GM23248 (cell line): ENCODE measurements at regions not wholly inside any gene's neighbourhood (a gene's known extent, or its start where the extent isn't known, plus 50 kb on each side); places are given as distances from the start of the nearest gene placed in this dataset.

Source experiments
- DNase-seq: peaks from one replicate; pipeline ENCODE4 v3.0.0-alpha.2; 2015
- H2AFZ ChIP-seq: fragments of 200-600 bp; sonication (generic); 2 replicates; pipeline ENCODE4 v1.6.1; 2016; ENCODE audit warnings: antibody characterized with exemption
- H3F3A ChIP-seq: fragments of 200-600 bp; sonication (generic); 2 replicates; pipeline ENCODE4 v1.6.1; 2016; ENCODE audit warnings: mild to moderate bottlenecking, antibody characterized with exemption, mixed run types; ENCODE audit not compliant: insufficient read depth
- H3K27ac ChIP-seq: fragments of 200-600 bp; sonication (generic); 2 replicates; pipeline ENCODE4 v1.5.1; 2016; ENCODE audit warnings: mild to moderate bottlenecking
- H3K27me3 ChIP-seq: fragments of 200-600 bp; sonication (generic); replicated peaks from 2 replicates; pipeline ENCODE4 v1.6.1; 2016; ENCODE audit warnings: mild to moderate bottlenecking; ENCODE audit not compliant: insufficient read depth
- H3K36me3 ChIP-seq: fragments of 200-600 bp; sonication (generic); 2 replicates; pipeline ENCODE4 v1.6.1; 2016; ENCODE audit warnings: low read depth, mild to moderate bottlenecking
- H3K4me1 ChIP-seq: fragments of 200-600 bp; sonication (generic); 2 replicates; pipeline ENCODE4 v1.6.1; 2016; ENCODE audit warnings: mild to moderate bottlenecking; ENCODE audit not compliant: insufficient read depth
- H3K4me2 ChIP-seq: fragments of 200-600 bp; sonication (generic); one replicate; pipeline ENCODE4 v1.6.1; 2016; ENCODE audit warnings: mild to moderate bottlenecking; ENCODE audit not compliant: unreplicated experiment
- H3K4me3 ChIP-seq: fragments of 200-600 bp; sonication (generic); 2 replicates; pipeline ENCODE4 v1.5.1; 2016; ENCODE audit warnings: mild to moderate bottlenecking
- H3K79me2 ChIP-seq: fragments of 200-600 bp; sonication (generic); 2 replicates; pipeline ENCODE4 v1.6.1; 2016; ENCODE audit warnings: mild to moderate bottlenecking; ENCODE audit not compliant: insufficient read depth
- H3K9ac ChIP-seq: fragments of 200-600 bp; sonication (generic); 2 replicates; pipeline ENCODE4 v1.6.1; 2016; ENCODE audit warnings: mild to moderate bottlenecking
- H3K9me2 ChIP-seq: fragments of 200-600 bp; sonication (generic); 2 replicates; pipeline ENCODE4 v1.6.1; 2016; ENCODE audit warnings: mixed run types, mild to moderate bottlenecking, moderate library complexity; ENCODE audit not compliant: insufficient read depth
- H3K9me3 ChIP-seq: fragments of 200-600 bp; sonication (generic); one replicate; pipeline ENCODE4 v1.6.1; 2017; ENCODE audit warnings: low read depth
- H4K20me1 ChIP-seq: fragments of 200-600 bp; sonication (generic); 2 replicates; pipeline ENCODE4 v1.6.0; 2016; ENCODE audit not compliant: insufficient read depth
- EZH2 ChIP-seq: fragments of 200-600 bp; sonication (generic); IDR thresholded peaks from 2 replicates; pipeline ENCODE4 v1.6.1; 2018; ENCODE audit warnings: antibody characterized with exemption, mild to moderate bottlenecking; ENCODE audit not compliant: insufficient read depth, poor library complexity, severe bottlenecking
- EZH2phosphoT487 ChIP-seq: fragments of 200-600 bp; sonication (generic); IDR thresholded peaks from 2 replicates; pipeline ENCODE4 v1.6.1; 2018; ENCODE audit warnings: antibody characterized with exemption, moderate library complexity, mild to moderate bottlenecking, low read depth; ENCODE audit not compliant: insufficient read depth
- WGBS, 2 experiments: methylation state at CpG; one replicate each; pipeline ENCODE4 v1.1.6; 2015 to 2017; ENCODE audit warnings: low lambda C conversion rate in 2 of 2, low coverage in 1 of 2; ENCODE audit errors: missing lambda C conversion rate in 2 of 2; 5-methylcytosine and 5-hydroxymethylcytosine counted together
- in situ Hi-C: fragments of 300-500 bp; cut with MboI; formaldehyde crosslinking; loops from 2 replicates; pipeline ENCODE4 v1.15.0; 2020

- H3K27me3 ChIP-seq: no peaks in the 10 kb centered on the region
- H3K9ac ChIP-seq: no peak overlapping the region
- H3K9me3 ChIP-seq: no peaks in the 10 kb centered on the region
- no peak overlapping the region for H2AFZ ChIP-seq
- H3K27ac ChIP-seq: no peak overlapping the region
- no peaks in the 10 kb centered on the region for H3K9me2 ChIP-seq
- 87% methylated on average over 2 of the region's 2 CpGs for WGBS, 2 experiments
- DNase-seq: no peak
- TF ChIP-seq EZH2phosphoT487: no peak
- no peak for TF ChIP-seq EZH2
- in situ Hi-C loops: no loop called here
- no peak overlapping the region for H3K4me3 ChIP-seq
- H3K79me2 ChIP-seq: no peaks in the 10 kb centered on the region
- H3K36me3 ChIP-seq: no peaks in the 10 kb centered on the region
- H4K20me1 ChIP-seq: no peaks in the 10 kb centered on the region
- H3F3A ChIP-seq: no peaks in the 10 kb centered on the region
- H3K4me1 ChIP-seq: peaks cover 5% of the 10 kb centered on the region
- H3K4me2 ChIP-seq: no peak overlapping the region
Observed at GRCh38 chr5:54772684-54773083, 212.7 kb downstream of the ESM1 start.

- no peaks in the 10 kb centered on the region for H3K27me3 ChIP-seq
- no peaks in the 10 kb centered on the region for H3K9me2 ChIP-seq
- H3K4me1 ChIP-seq: peaks cover 5% of the 10 kb centered on the region
- H4K20me1 ChIP-seq: no peaks in the 10 kb centered on the region
- in situ Hi-C loops: no loop called here
- no peak for DNase-seq
- no peaks in the 10 kb centered on the region for H3F3A ChIP-seq
- TF ChIP-seq EZH2phosphoT487 (no peak), EZH2 (no peak)
- 66 to 67% methylated on average over 3 of the region's 3 CpGs for WGBS, 2 experiments
- no peak overlapping the region for H3K4me3 ChIP-seq
- H3K79me2 ChIP-seq: no peaks in the 10 kb centered on the region
- H3K9ac ChIP-seq: no peak overlapping the region
- H3K36me3 ChIP-seq: no peaks in the 10 kb centered on the region
- H2AFZ ChIP-seq: no peak overlapping the region
- no peak overlapping the region for H3K4me2 ChIP-seq
- H3K9me3 ChIP-seq: no peaks in the 10 kb centered on the region
- H3K27ac ChIP-seq: no peak overlapping the region
Observed at GRCh38 chr5:54772231-54772630, 213.2 kb downstream of the ESM1 start.

DNA sequence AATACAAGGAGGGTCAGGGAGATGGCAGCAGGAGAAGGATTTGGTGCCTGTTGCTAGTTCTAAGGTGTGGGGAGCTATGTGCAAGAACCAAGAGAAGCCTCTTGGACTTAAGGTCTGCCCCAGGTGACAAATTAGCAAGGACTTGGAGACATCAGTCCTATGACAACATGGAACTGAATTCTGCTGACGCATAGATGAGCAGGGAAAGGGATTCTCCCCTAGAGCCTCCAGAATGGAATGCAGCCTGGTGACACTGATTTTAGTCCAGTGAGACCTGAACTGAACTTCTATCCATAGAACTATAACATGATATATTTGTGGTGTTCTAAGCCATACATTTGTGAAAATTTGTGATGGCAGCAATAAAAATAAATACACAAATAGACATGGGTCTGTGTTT lies 215.6 kb downstream of the ESM1 start:
- Histone ChIP-seq H3K36me3 (no peaks in the 10 kb centered on the region), H3F3A (no peaks in the 10 kb centered on the region; the same call in 1 of the 2 replicates), H3K79me2 (no peaks in the 10 kb centered on the region), H3K4me2 (no peak overlapping the region), H3K4me1 (peaks cover 4% of the 10 kb centered on the region), H2AFZ (no peak overlapping the region), H3K4me3 (no peak overlapping the region), H4K20me1 (no peaks in the 10 kb centered on the region), H3K27ac (no peak overlapping the region), H3K9me3 (no peaks in the 10 kb centered on the region), H3K9ac (no peak overlapping the region), H3K9me2 (no peaks in the 10 kb centered on the region), H3K27me3 (no peaks in the 10 kb centered on the region)
- WGBS, 2 experiments: 96 to 100% methylated on average over 1 of the region's 1 CpG
- DNase-seq: no peak
- in situ Hi-C loops: no loop called here
- TF ChIP-seq EZH2 (no peak), EZH2phosphoT487 (no peak)

DNA sequence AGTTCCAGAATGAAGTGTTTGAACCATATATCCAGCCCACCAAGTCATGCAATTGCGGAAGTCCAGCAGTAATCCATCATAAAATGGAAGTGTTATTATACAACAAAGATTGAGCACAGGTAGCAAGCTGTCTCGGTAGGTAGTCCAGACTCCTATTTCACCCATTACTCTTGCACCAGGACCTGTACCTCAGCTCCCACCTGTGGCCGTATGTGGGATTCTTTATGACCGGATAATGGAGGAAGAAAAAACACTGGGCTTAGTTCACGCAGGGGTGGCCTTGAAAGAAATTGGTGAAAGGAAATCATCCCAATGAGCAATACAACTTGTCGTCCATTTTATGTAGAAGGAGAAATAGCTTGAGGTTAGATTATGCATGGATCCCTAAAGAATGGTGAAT lies 216.3 kb downstream of the ESM1 start:
- Histone ChIP-seq H3K9me2 (no peaks in the 10 kb centered on the region), H3K4me3 (no peak overlapping the region), H3K9me3 (no peaks in the 10 kb centered on the region), H3K4me2 (no peak overlapping the region), H3K27me3 (no peaks in the 10 kb centered on the region), H3K79me2 (no peaks in the 10 kb centered on the region), H3K4me1 (peaks cover 7% of the 10 kb centered on the region), H3F3A (no peaks in the 10 kb centered on the region; the same call in 1 of the 2 replicates), H4K20me1 (no peaks in the 10 kb centered on the region), H2AFZ (no peak overlapping the region), H3K9ac (no peak overlapping the region), H3K27ac (no peak overlapping the region), H3K36me3 (no peaks in the 10 kb centered on the region)
- in situ Hi-C loops: no loop called here
- WGBS, 2 experiments: 93 to 94% methylated on average over 6 of the region's 6 CpGs
- DNase-seq: no peak
- TF ChIP-seq EZH2 (no peak), EZH2phosphoT487 (no peak)

- H2AFZ ChIP-seq: no peak overlapping the region
- H3K9me2 ChIP-seq: no peaks in the 10 kb centered on the region
- H3K9me3 ChIP-seq: no peaks in the 10 kb centered on the region
- no peak overlapping the region for H3K4me3 ChIP-seq
- H3K79me2 ChIP-seq: no peaks in the 10 kb centered on the region
- TF ChIP-seq EZH2: no peak
- TF ChIP-seq EZH2phosphoT487: no peak
- in situ Hi-C loops: no loop called here
- WGBS, 2 experiments: 94 to 100% methylated on average over 1 of the region's 1 CpG
- H3K4me1 ChIP-seq: peaks cover 12% of the 10 kb centered on the region
- peaks cover 9% of the 10 kb centered on the region for H3F3A ChIP-seq
- no peak overlapping the region for H3K27ac ChIP-seq
- H3K36me3 ChIP-seq: no peaks in the 10 kb centered on the region
- DNase-seq: no peak
- no peaks in the 10 kb centered on the region for H3K27me3 ChIP-seq
- H4K20me1 ChIP-seq: no peaks in the 10 kb centered on the region
- H3K4me2 ChIP-seq: no peak overlapping the region
- H3K9ac ChIP-seq: no peak overlapping the region
Observed at GRCh38 chr5:54766748-54767147, 218.6 kb downstream of the ESM1 start.
